ENCODE measurements at regions not wholly inside any gene's neighbourhood (a gene's known extent, or its start where the extent isn't known, plus 50 kb on each side); places are given as distances from the start of the nearest gene placed in this dataset.

GRCh38 chr13:85725433-85725832 lies 73.8 kb downstream of the SLITRK6 start:
- H2BK5ac ChIP-seq (ENCODE audit: low read depth, low read length, poor library complexity, severe bottlenecking), result no peak overlapping the region
- no peak overlapping the region for H2AFZ ChIP-seq (replicated peaks; ENCODE audit: low read length, poor library complexity)
- no peaks in the 10 kb centered on the region for H3K36me3 ChIP-seq (ENCODE audit: control insufficient read depth, insufficient read depth, low read length)
- no peak overlapping the region for H4K5ac ChIP-seq (ENCODE audit: low read depth, low read length)
- intact Hi-C loops (cut with micrococcal nuclease), result loop anchor here (5.0 kb wide), 1 partner anchor 198 kb away; no protein-coding TSS in a partner anchor
- no peak overlapping the region for H2AK9ac ChIP-seq (replicated peaks; ENCODE audit: low read depth, low read length, poor library complexity)
- no peak overlapping the region for H3K23ac ChIP-seq (ENCODE audit: low read depth, low read length)
- no peak overlapping the region for H3K9ac ChIP-seq (ENCODE audit: low read depth, low read length)
- in situ Hi-C loops (cut with MboI; ENCODE audit: low sequenced_read_pairs), result no loop called here
- H3K27ac ChIP-seq (ENCODE audit: insufficient read depth, low read length), result no peak overlapping the region; the same call in 1 of the 2 replicates
- ATAC-seq (ENCODE audit: low read depth) (no peak), DNase-seq (no peak)
- no peaks in the 10 kb centered on the region for H3K9me1 ChIP-seq (ENCODE audit: insufficient read depth, low read length)
- peaks cover 6% of the 10 kb centered on the region; the same call in 1 of the 2 replicates for H3K4me1 ChIP-seq (ENCODE audit: control insufficient read depth, insufficient read depth, low read length)
- H4K20me1 ChIP-seq (ENCODE audit: insufficient read depth, low read length), result no peaks in the 10 kb centered on the region
- peak overlapping the region in 1 of 2 experiments; percentile 47; a peak in 2 of 4 replicates for H4K8ac ChIP-seq (ENCODE audit: low read depth in 2 of 2, low read length in 2 of 2)
- H3K18ac ChIP-seq (ENCODE audit: low read depth, low read length), result no peak overlapping the region; the same call in 1 of the 2 replicates
- H3K4me2 ChIP-seq (ENCODE audit: low read depth, low read length), result no peak overlapping the region
- no TSS peak for BruUV-seq (replicated peaks)
- H3K9me3 ChIP-seq (ENCODE audit: control insufficient read depth, insufficient read depth, low read length), result peaks cover 2% of the 10 kb centered on the region; the same call in 1 of the 2 replicates
- no peak for TF ChIP-seq MXI1 (IDR thresholded peaks at IDR 0.05; ENCODE audit: borderline replicate concordance, low read depth, low read length)
- no peak for TF ChIP-seq CEBPB (IDR thresholded peaks at IDR 0.05; ENCODE audit: low read depth, low read length)
- TF ChIP-seq ELK1 (IDR thresholded peaks at IDR 0.05; ENCODE audit: borderline replicate concordance, low read depth, low read length), result no peak
- TF ChIP-seq BHLHE40 (IDR thresholded peaks at IDR 0.05; ENCODE audit: low read depth, low read length), result no peak
- no peak for TF ChIP-seq CTCF (conservative IDR thresholded peaks at IDR 0.05; ENCODE audit: low read depth, low read length)
- TF ChIP-seq CHD1 (IDR thresholded peaks at IDR 0.05; ENCODE audit: low read depth, low read length), result no peak
- no peak for TF ChIP-seq POLR2A (IDR thresholded peaks at IDR 0.05; ENCODE audit: low read depth, low read length)
- TF ChIP-seq NFE2L2 (IDR thresholded peaks at IDR 0.05; ENCODE audit: low read depth, low read length), result no peak
- no peak for TF ChIP-seq RCOR1 (IDR thresholded peaks at IDR 0.05; ENCODE audit: insufficient replicate concordance, low read length)
- TF ChIP-seq SMC3 (IDR thresholded peaks at IDR 0.05; ENCODE audit: low read depth, low read length), result no peak
- no peak for TF ChIP-seq MAZ (IDR thresholded peaks at IDR 0.05; ENCODE audit: borderline replicate concordance, low read depth, low read length)
- TF ChIP-seq MAFK (IDR thresholded peaks at IDR 0.05; ENCODE audit: low read depth, low read length), result no peak
- no peak for TF ChIP-seq FOS (IDR thresholded peaks at IDR 0.05; ENCODE audit: low read depth, low read length)
- TF ChIP-seq USF2 (IDR thresholded peaks at IDR 0.05; ENCODE audit: low read depth, low read length), result no peak
- peak overlapping the region; percentile 4; the same call in 1 of the 2 replicates for H3K4ac ChIP-seq (ENCODE audit: low read depth, low read length)
- dilution Hi-C loops (cut with HindIII; ENCODE audit: low sequenced_read_pairs, unreplicated experiment), result no loop called here
- H3K27me3 ChIP-seq (ENCODE audit: control insufficient read depth, insufficient read depth, low read length), result no peaks in the 10 kb centered on the region
- H3K56ac ChIP-seq (ENCODE audit: extremely low read depth, insufficient read depth, low read length), result no peak overlapping the region
- H4K91ac ChIP-seq (ENCODE audit: insufficient read depth, low read depth, low read length), result no peak overlapping the region
- no peak overlapping the region for H2AK5ac ChIP-seq (ENCODE audit: low read depth, low read length)
- no peak overlapping the region for H3K4me3 ChIP-seq (ENCODE audit: insufficient read depth, low read depth, low read length)
- 0 out of 2 replicates have a peak overlapping the region, but pooled peaks have one; percentile 29 for H3K14ac ChIP-seq (replicated peaks; ENCODE audit: low read depth, low read length)
- ChIA-PET POLR2A (ENCODE audit: unreplicated experiment) (no interaction called here), CTCF (no interaction called here)
- H2BK120ac ChIP-seq (ENCODE audit: low read depth, low read length), result peak overlapping the region; percentile 42; the same call in 1 of the 2 replicates
- H3K79me1 ChIP-seq (ENCODE audit: low read depth in 1 of 2, low read length in 2 of 2), result no peaks in the 10 kb centered on the region
- H2BK15ac ChIP-seq (ENCODE audit: low read depth, low read length), result 0 out of 3 replicates have a peak overlapping the region, but pooled peaks have one; percentile 10
- 0 out of 2 replicates have a peak overlapping the region, but pooled peaks have one; percentile 20 for H2BK20ac ChIP-seq (ENCODE audit: low read depth, low read length)
- WGBS, 2 experiments (ENCODE audit: extremely low coverage in 2 of 2, insufficient read length in 1 of 2), result no CpG with 5 or more reads among the region's 2 CpGs

Data from IMR-90 (cell line).